Ishikawa (cell line): ENCODE measurements at regions not wholly inside any gene's neighbourhood (a gene's known extent, or its start where the extent isn't known, plus 50 kb on each side); places are given as distances from the start of the nearest gene placed in this dataset.

Experiments used
- CEBPB ChIP-seq: IDR thresholded peaks from 2 replicates; pipeline ENCODE4 v1.6.1; 2012
- EGR1 ChIP-seq: IDR thresholded peaks from 2 replicates; pipeline ENCODE4 v1.6.1; 2012
- EP300 ChIP-seq: IDR thresholded peaks from 2 replicates; pipeline ENCODE4 v1.6.1; 2012; ENCODE audit warnings: borderline replicate concordance
- TEAD4 ChIP-seq: IDR thresholded peaks from 2 replicates; pipeline ENCODE4 v1.6.1; 2012
- TF ChIP-seq, protein P1 (sequence below): IDR thresholded peaks from 2 replicates; pipeline ENCODE4 v1.6.1; 2012; ENCODE audit warnings: low read depth, mild to moderate bottlenecking
- TF ChIP-seq, protein P2 (sequence below): IDR thresholded peaks from 2 replicates; pipeline ENCODE4 v1.6.1; 2012

DNA sequence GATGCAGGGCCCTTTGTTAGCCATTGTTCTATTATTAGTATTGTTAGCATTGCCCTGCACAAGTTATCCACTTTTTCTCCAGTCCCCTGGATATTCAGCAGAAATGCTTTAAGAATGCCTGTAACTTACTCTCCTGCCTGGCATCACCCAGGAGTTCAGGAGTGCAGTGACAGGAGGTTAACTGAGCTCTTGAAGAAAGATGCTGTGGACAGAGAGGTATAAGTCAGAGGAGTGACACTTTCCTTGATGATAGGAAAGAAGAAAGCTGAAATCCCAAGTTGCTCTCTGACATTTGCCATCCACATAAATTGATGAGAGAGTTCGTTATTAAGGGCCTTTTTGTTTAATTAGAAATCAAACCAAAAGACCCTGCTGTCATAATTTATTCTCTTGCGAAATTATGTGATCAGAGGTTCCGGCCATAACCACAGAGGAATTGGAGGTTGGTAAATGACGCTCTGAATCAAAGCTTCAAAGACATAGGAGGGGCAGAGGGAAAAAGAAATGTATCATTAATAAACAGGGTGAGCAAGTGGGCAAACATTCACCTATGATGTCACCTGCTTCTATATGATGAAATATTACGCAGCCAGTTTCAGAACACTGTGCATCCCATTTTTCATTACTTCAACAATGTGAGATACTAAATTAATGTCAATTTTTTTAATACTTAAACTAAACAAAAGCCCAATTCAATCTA is 230.2 kb upstream of the JADE1 start:
- TF ChIP-seq CEBPB, result no peak
- no peak for TF ChIP-seq EP300
- TF ChIP-seq, protein P1, sequence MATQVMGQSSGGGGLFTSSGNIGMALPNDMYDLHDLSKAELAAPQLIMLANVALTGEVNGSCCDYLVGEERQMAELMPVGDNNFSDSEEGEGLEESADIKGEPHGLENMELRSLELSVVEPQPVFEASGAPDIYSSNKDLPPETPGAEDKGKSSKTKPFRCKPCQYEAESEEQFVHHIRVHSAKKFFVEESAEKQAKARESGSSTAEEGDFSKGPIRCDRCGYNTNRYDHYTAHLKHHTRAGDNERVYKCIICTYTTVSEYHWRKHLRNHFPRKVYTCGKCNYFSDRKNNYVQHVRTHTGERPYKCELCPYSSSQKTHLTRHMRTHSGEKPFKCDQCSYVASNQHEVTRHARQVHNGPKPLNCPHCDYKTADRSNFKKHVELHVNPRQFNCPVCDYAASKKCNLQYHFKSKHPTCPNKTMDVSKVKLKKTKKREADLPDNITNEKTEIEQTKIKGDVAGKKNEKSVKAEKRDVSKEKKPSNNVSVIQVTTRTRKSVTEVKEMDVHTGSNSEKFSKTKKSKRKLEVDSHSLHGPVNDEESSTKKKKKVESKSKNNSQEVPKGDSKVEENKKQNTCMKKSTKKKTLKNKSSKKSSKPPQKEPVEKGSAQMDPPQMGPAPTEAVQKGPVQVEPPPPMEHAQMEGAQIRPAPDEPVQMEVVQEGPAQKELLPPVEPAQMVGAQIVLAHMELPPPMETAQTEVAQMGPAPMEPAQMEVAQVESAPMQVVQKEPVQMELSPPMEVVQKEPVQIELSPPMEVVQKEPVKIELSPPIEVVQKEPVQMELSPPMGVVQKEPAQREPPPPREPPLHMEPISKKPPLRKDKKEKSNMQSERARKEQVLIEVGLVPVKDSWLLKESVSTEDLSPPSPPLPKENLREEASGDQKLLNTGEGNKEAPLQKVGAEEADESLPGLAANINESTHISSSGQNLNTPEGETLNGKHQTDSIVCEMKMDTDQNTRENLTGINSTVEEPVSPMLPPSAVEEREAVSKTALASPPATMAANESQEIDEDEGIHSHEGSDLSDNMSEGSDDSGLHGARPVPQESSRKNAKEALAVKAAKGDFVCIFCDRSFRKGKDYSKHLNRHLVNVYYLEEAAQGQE, result no peak
- no peak for TF ChIP-seq EGR1
- TF ChIP-seq, protein P2, sequence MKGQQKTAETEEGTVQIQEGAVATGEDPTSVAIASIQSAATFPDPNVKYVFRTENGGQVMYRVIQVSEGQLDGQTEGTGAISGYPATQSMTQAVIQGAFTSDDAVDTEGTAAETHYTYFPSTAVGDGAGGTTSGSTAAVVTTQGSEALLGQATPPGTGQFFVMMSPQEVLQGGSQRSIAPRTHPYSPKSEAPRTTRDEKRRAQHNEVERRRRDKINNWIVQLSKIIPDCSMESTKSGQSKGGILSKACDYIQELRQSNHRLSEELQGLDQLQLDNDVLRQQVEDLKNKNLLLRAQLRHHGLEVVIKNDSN, result no peak
- no peak for TF ChIP-seq TEAD4
